ENCODE measurements at regions not wholly inside any gene's neighbourhood (a gene's known extent, or its start where the extent isn't known, plus 50 kb on each side); places are given as distances from the start of the nearest gene placed in this dataset.

GRCh38 chr4:79081973-79082372 is 142.7 kb upstream of the PAQR3 start:
- no peak for TF ChIP-seq CTCF (IDR thresholded peaks at IDR 0.05)
- no peak for TF ChIP-seq EZH2 (IDR thresholded peaks at IDR 0.05; ENCODE audit: borderline replicate concordance, insufficient read depth, low read depth, low read length, poor library complexity, severe bottlenecking)
